ENCODE measurements at regions not wholly inside any gene's neighbourhood (a gene's known extent, or its start where the extent isn't known, plus 50 kb on each side); places are given as distances from the start of the nearest gene placed in this dataset.

DNA sequence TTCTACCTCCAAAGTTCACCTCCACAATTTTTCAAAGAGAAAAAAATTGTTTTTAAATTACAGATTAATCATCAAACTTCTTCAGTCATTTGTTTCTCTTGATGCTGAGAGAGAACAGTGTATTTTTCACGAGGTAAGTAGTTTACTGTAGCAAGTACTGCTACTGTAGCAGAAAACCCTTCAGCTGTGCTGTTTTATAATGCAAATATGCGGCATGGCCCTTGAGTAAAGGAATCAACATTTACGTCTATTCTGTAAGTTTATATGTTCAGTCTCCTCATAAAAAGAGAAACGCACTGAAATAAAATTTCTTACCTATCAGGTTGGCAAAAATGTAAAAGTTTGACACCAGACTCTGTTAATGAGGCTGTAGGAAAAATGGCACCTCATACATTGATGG is 399.0 kb downstream of the NKX6-1 start:
- no peak for DNase-seq

GRCh38 chr4:84099599-84099998 is 399.5 kb downstream of the NKX6-1 start:
- DNase-seq: no peak

GRCh38 chr4:84091266-84091665 is 407.8 kb downstream of the NKX6-1 start:
- DNase-seq: no peak

DNA sequence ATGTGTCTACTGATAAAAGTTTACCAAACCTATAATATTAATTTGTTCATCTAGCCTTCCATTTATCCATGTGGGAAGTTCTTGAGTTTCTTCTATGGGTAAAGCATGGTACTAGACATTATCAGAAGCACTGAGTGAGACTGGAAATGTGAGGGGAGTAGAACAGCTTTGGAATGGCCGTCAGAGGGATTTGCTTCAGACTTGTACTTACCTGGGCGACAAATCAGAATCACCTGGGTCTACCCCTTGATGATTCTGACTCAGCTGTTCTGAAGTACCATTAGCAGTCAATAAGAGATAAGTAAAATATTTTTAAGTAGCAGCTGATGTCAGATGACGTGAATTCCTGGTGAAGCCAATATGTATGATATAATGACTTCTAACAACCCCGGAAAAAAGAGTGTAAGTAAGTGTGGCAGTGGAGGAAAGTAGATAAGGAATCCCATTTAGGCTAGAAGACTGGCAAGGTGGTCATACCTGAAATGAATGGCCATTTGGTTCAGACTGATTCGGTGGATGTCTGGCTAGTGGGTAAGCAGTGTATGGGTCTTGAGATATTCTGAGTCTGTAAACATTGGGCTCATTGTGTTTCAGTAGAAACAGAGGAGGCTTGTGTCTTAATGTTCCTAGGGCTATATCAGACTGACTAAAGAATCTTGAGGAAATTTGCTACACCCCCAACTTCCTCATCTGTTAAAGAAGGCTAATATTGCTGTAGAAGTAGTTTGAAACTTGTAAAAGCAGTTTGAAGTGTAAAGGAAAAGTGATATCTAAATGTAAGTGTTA is 409.2 kb downstream of the NKX6-1 start:
- no peak for DNase-seq

- DNase-seq: no peak
These were observed 413.1 kb downstream of the NKX6-1 start for GRCh38 chr4:84085986-84086385.

- DNase-seq: no peak
These were observed 428.8 kb downstream of the NKX6-1 start for GRCh38 chr4:84070289-84070688.

DNA sequence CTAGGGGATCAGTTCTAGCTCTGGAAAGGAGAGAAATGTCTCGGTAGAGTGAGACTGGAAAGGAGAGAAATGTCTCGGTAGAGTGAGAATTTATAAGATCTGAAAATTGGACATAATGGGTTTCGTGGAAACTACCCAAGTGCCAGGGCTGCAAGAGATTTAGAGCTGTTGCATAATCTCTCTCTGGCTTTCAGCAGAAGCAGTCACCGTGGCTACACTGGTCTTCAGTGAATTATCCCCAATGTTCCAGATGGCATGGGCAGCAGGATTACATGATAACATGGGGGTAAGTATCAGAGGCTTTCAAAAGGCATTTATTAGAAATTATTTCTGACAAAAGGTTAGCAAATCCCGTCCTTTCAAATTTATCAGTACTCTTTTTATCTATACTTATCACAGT is 435.5 kb downstream of the NKX6-1 start:
- DNase-seq: no peak

GRCh38 chr4:84058201-84058600 is 440.9 kb downstream of the NKX6-1 start:
- DNase-seq: no peak

GRCh38 chr4:84051639-84052038 is 447.5 kb downstream of the NKX6-1 start:
- DNase-seq: no peak

DNA sequence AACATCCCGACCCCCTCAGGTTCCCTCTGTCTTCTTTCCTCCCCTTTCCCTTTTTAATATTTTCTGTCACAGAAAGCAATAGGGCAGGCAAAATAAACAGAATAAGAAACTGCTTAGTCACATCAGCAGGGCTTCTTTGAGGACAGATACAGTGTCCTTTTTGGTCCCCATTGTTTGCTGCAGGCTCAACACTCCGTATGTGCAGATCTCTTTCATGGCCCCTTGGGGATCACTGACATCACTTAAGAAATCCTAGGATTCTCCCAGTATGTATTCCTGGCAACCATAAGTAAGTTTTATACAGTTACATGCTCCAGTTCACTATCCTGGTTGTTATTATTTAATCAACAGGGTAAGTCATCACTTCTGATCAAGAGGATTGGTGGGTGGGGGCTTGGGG is 448.0 kb downstream of the NKX6-1 start:
- DNase-seq: no peak

GRCh38 chr4:84050015-84050414 is 449.1 kb downstream of the NKX6-1 start:
- no peak for DNase-seq

GRCh38 chr4:84046551-84046950 is 452.5 kb downstream of the NKX6-1 start:
- DNase-seq: no peak

GRCh38 chr4:84041426-84041825 is 457.7 kb downstream of the NKX6-1 start:
- DNase-seq: no peak

DNA sequence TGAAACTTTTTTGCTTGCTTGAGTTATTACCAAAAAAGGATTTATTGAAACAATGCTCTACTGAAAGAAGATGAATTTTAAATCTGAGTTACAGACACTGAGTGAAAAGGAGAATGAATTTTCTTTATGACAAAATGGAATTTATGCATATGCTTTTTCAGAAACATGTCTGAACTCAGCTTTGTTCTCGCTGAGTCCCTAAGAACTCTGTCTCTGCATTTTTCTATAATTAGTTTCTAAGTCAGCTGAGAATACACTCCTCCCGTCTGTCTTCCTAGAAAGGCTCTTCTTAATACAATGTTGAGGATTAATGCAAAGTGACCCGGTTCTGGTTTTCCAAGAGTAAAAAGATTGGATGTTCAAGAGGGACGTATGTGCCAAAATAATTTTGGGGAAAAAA is 463.5 kb downstream of the NKX6-1 start:
- no peak for DNase-seq

DNA sequence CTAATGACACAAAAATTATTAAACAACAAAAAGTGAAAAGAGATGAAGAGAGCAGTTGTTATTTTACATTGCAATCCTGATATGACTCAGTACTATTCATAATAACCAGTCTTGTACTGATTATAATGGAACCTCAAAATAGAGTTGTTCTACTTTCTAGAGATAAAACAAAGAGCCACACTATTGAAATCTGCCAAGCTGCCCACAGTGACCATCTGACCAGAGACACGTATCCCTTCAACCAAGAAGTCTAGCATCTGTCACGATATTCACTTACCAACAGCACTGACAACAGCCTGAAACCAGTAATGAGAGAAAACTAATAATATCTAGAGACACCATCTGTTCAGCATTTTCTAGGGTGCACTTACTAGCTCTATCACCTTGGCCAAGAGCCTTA is 466.7 kb downstream of the NKX6-1 start:
- no peak for DNase-seq

DNA sequence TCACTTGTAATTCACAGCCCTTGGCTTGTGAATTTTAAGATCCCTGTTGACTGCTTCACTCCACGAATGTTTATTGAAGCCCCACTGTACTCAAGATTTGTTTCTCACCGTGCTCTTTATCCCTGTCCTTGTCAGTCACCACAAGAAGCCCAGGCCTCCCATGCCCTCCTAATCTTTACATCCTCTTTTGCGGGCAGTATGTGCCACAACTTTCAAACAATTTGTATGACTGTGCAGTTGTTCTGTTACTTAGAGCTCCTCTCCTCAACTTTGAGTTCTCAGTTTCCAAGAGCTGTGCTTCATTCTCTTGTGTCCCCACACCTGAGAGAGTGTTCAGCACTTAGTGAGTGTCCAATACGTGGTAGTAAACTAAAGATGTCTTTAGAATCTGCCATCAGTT is 467.7 kb downstream of the NKX6-1 start:
- no peak for DNase-seq

DNA sequence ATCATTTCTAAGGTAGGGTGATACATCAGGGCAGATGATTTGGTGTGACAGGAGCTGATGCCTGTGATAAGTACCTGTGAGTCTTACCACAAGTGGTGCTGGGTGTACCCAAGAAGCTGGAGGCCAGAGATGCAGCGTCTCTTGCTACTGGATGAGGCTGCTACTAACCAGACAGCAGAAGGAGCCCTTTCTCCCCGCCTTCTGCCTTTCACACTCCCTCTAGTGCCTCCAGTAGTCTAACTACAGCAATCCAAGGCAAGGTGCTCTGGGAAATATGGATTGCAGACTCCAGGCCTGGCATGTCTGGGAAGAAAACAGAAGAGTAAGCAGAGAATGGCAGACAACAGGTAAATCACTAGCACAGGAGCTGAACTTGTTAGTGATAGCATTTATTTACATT is 470.8 kb downstream of the NKX6-1 start:
- DNase-seq: no peak

DNA sequence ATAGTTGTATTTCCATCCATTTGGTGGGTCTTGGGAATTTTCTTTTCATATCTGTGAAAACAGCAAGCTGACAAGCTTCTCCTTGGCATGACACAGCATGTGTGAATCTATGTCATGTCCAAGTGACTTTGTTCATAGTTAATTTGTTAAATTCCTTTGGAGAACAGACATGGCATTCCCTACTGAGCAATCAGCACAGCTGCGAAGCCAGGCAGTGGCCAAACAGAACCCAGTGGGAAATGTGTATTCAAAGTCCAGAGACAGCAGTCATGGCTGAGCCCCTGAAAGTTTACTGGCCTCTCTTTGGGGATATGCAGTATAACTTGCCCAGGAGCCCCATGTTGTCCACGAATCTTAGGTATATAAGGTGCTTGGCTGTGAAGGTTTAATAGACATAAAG is 474.7 kb downstream of the NKX6-1 start:
- no peak for DNase-seq

DNA sequence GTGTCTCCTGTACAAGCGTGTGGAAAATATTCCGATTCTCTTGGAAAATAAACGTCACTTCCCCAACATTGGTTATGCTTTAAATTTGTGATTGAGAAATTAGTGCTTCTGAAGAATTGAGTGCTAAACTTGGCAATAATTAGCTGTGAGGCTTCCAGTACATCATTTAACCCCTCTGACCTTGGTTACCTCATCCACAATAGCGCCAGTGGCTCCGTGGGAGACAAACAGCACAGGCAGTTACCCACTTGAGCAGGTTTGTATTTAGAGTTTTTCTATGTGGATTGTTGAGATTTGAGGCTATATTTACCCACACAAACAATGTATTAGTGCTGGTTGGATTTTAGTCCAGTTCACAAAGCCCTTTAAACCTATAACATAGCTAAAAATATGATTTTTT is 476.5 kb downstream of the NKX6-1 start:
- DNase-seq: no peak

DNA sequence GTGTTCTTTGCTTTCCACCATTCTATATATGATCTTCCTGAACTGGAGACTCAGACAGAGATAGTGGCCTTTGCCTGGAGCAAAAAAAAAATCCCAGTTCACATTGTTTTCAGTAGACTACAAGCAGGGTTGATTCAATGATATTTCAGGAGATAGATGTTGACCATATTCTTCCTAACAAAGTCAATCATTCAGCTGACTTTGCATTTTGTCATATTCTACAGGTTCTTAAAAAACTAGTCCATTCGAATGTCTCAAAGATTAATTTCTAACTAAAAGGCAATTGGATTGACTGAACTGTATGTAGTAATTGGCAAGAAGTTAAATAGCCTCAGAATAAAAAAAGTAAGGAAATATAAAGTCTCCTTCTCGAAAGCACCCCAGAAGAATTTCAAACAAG is 479.5 kb downstream of the NKX6-1 start:
- no peak for DNase-seq

- DNase-seq: no peak
These were observed 467.1 kb downstream of the GPAT3 start for GRCh38 chr4:84003046-84003445.

- no peak for DNase-seq
These were observed 466.1 kb downstream of the GPAT3 start for GRCh38 chr4:84001876-84002569.

DNA sequence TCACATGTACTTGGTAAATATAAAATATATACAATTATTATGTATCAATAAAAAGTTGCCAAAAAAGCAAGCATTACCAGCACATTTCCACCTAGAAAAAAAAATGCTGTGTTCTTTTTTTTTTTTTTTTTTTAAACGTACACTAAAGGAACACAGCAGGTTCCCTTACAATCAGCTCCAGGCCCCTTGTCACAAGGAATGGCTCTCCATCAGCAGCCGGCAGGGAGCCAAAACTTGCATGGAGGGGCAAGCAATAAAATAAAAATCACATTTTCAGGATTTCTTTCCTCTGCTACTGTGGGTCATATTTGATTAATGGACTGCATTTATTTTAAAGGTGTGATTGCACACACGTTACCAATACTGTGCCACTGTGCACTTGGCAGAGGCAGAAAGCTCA is 460.3 kb downstream of the GPAT3 start:
- no peak for DNase-seq

DNA sequence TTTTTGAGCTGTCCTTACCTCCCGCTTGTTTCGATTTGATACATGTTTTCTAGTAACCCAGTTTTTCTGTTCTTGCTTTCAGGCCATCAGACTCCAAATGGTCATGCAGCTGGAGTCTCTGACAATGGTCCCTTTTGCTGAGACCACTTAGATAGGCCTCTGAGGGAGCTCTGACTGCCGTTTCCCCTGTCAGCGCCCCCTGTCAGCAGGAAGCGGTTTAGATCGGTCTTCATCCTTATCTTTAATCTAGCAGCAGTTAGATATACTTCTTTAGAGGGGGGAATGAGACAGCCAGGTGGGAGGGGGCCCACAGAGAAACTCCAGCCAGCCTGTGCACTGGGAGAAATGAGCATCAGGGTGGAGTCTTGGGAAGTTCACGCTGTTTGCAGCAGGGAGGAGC is 457.9 kb downstream of the GPAT3 start:
- DNase-seq: no peak

GRCh38 chr4:83989835-83990234 is 453.9 kb downstream of the GPAT3 start:
- no peak for DNase-seq
